Spleen (tissue), 7 donors: ENCODE measurements at regions not wholly inside any gene's neighbourhood (a gene's known extent, or its start where the extent isn't known, plus 50 kb on each side); places are given as distances from the start of the nearest gene placed in this dataset.
"Not testable (repeated sequence)": the region's sequence is repeated elsewhere in the genome, so short reads cannot be mapped to it uniquely, and the experiment has no call there.

ENCODE experiments used
- POLR2A ChIP-seq, 3 donors: fragments of 450-650 bp; IDR thresholded peaks; one replicate each; pipeline ENCODE4 v1.5.1; 2017; ENCODE audit warnings: antibody characterized with exemption in 3 of 3, mild to moderate bottlenecking in 1 of 3
- TF ChIP-seq, protein P1 (sequence below), 11 experiments: fragments of 200-600 bp in 7 of 11; fragments of 450-650 bp in 4 of 11; sonication (generic) in 4 of 11; IDR thresholded peaks in 8 of 11; conservative IDR thresholded peaks in 3 of 11; 1 replicate in 7 of 11; 2 replicates in 4 of 11; pipeline versions ENCODE4 v1.4.0 to v1.8.0; 2016 to 2021; ENCODE audit warnings: antibody characterized with exemption in 11 of 11, inconsistent platforms in 4 of 11, mild to moderate bottlenecking in 1 of 11
- donor health status: DM: no; HTN: no; CAD: no; lungs with moderate emphysema.
- donor health status: DM: no; HTN: no; CAD: no.
- donor health status: DM: no; HTN: no; CAD: no.

DNA sequence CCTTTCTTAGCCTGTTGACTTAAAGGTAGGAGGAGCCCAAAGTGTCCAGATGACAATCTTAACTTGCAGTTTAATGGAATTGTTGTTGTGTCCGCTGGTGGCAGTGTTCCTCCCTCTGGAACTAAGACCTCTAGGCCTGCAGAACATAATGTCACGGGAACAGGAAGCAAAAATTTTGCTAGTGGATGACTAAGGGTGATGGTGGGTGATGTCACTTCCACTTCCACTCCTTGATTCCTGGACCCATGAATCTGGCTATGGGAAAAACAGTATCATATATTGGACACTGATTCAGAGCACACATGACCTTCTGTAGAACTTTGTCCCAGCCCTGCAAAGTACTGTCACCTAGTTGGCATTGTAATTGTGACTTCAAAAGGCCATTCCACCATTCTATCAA lies 263.9 kb upstream of the TECRL start:
- TF ChIP-seq, protein P1, sequence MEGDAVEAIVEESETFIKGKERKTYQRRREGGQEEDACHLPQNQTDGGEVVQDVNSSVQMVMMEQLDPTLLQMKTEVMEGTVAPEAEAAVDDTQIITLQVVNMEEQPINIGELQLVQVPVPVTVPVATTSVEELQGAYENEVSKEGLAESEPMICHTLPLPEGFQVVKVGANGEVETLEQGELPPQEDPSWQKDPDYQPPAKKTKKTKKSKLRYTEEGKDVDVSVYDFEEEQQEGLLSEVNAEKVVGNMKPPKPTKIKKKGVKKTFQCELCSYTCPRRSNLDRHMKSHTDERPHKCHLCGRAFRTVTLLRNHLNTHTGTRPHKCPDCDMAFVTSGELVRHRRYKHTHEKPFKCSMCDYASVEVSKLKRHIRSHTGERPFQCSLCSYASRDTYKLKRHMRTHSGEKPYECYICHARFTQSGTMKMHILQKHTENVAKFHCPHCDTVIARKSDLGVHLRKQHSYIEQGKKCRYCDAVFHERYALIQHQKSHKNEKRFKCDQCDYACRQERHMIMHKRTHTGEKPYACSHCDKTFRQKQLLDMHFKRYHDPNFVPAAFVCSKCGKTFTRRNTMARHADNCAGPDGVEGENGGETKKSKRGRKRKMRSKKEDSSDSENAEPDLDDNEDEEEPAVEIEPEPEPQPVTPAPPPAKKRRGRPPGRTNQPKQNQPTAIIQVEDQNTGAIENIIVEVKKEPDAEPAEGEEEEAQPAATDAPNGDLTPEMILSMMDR (IDR thresholded peaks at IDR 0.05 in 8 of 11, conservative IDR thresholded peaks at IDR 0.05 in 3 of 11) = not testable (repeated sequence)
- not testable (repeated sequence) for TF ChIP-seq POLR2A (IDR thresholded peaks at IDR 0.05)
